GM18502 (cell line): ENCODE measurements at regions not wholly inside any gene's neighbourhood (a gene's known extent, or its start where the extent isn't known, plus 50 kb on each side); places are given as distances from the start of the nearest gene placed in this dataset.
"Not testable (repeated sequence)": the region's sequence is repeated elsewhere in the genome, so short reads cannot be mapped to it uniquely, and the experiment has no call there.

Experiments used
- ATAC-seq: cut with Tn5 transposase; IDR thresholded peaks from one replicate; pipeline ENCODE4 v1.9.1; 2021; ENCODE audit warnings: mild to moderate bottlenecking; ENCODE audit not compliant: unreplicated experiment, poor library complexity

GRCh38 chr6:115814907-115815306 lies 245.8 kb downstream of the FRK start:
- ATAC-seq = no peak

- no peak for ATAC-seq
Observed at GRCh38 chr6:115811541-115811940, 249.2 kb downstream of the FRK start.

GRCh38 chr6:115798229-115798628 lies 262.5 kb downstream of the FRK start:
- ATAC-seq = no peak

- ATAC-seq = no peak
Observed at GRCh38 chr6:115796829-115797228, 263.9 kb downstream of the FRK start.

GRCh38 chr6:115796061-115796460 lies 264.6 kb downstream of the FRK start:
- ATAC-seq = no peak

- ATAC-seq = no peak
Observed at GRCh38 chr6:115783402-115784061, 277.2 kb downstream of the FRK start.

- no peak for ATAC-seq
Observed at GRCh38 chr6:115782612-115783011, 278.1 kb downstream of the FRK start.

- no peak for ATAC-seq
Observed at GRCh38 chr6:115773741-115774140, 286.9 kb downstream of the FRK start.

GRCh38 chr6:115770851-115771250 lies 289.8 kb downstream of the FRK start:
- ATAC-seq = no peak

- ATAC-seq = no peak
Observed at GRCh38 chr6:115768500-115768899, 292.2 kb downstream of the FRK start.

GRCh38 chr6:115767931-115768330 lies 292.8 kb downstream of the FRK start:
- no peak for ATAC-seq

- ATAC-seq = no peak
Observed at GRCh38 chr6:115766745-115767462, 293.8 kb downstream of the FRK start.

- no peak for ATAC-seq
Observed at GRCh38 chr6:115765966-115766365, 294.7 kb downstream of the FRK start.

GRCh38 chr6:115759051-115759450 lies 301.6 kb downstream of the FRK start:
- no peak for ATAC-seq

GRCh38 chr6:115753446-115753845 lies 307.2 kb downstream of the FRK start:
- no peak for ATAC-seq

- no peak for ATAC-seq
Observed at GRCh38 chr6:115750946-115751345, 309.7 kb downstream of the FRK start.

GRCh38 chr6:115750292-115750691 lies 310.4 kb downstream of the FRK start:
- ATAC-seq = no peak

GRCh38 chr6:115747719-115748118 lies 313.0 kb downstream of the FRK start:
- no peak for ATAC-seq

GRCh38 chr6:115746583-115746982 lies 314.1 kb downstream of the FRK start:
- not testable (repeated sequence) for ATAC-seq

- no peak for ATAC-seq
Observed at GRCh38 chr6:115740907-115741306, 319.8 kb downstream of the FRK start.

- ATAC-seq = no peak
Observed at GRCh38 chr6:115735610-115736009, 325.1 kb downstream of the FRK start.

GRCh38 chr6:115733426-115733825 lies 327.3 kb downstream of the FRK start:
- ATAC-seq = no peak
